Gastrocnemius medialis (tissue), 4 donors: ENCODE measurements at regions not wholly inside any gene's neighbourhood (a gene's known extent, or its start where the extent isn't known, plus 50 kb on each side); places are given as distances from the start of the nearest gene placed in this dataset.

Experiments
- CTCF ChIP-seq, 5 experiments: fragments of 450-650 bp in 3 of 5; fragments of 200-600 bp in 2 of 5; sonication (generic) in 2 of 5; IDR thresholded peaks in 4 of 5; conservative IDR thresholded peaks in 1 of 5; 1 replicate in 4 of 5; 2 replicates in 1 of 5; pipeline ENCODE4 v1.5.1; 2016 to 2019; ENCODE audit warnings: antibody characterized with exemption in 5 of 5, mild to moderate bottlenecking in 3 of 5, moderate library complexity in 3 of 5
- POLR2A ChIP-seq, 2 donors: fragments of 450-650 bp; IDR thresholded peaks; one replicate each; pipeline ENCODE4 v1.6.1; 2017; ENCODE audit warnings: antibody characterized with exemption in 2 of 2, mild to moderate bottlenecking in 2 of 2, moderate library complexity in 2 of 2

GRCh38 chr11:71094296-71095077, 157.9 kb downstream of the SHANK2 start:
- no peak for TF ChIP-seq CTCF (IDR thresholded peaks at IDR 0.05 in 4 of 5, conservative IDR thresholded peaks at IDR 0.05 in 1 of 5)
- TF ChIP-seq POLR2A (IDR thresholded peaks at IDR 0.05): no peak
